Occipital lobe (tissue), 1 donor: ENCODE measurements at regions not wholly inside any gene's neighbourhood (a gene's known extent, or its start where the extent isn't known, plus 50 kb on each side); places are given as distances from the start of the nearest gene placed in this dataset.
"Not testable (repeated sequence)": the region's sequence is repeated elsewhere in the genome, so short reads cannot be mapped to it uniquely, and the experiment has no call there.

Source experiments
- DNase-seq: peaks from one replicate; lab custom pipeline; 2025; lab: John Stamatoyannopoulos, UW

GRCh38 chr6:91242614-91242949 lies 655.7 kb upstream of the MAP3K7 start:
- DNase-seq, result no peak

- no peak for DNase-seq
These were observed 655.2 kb upstream of the MAP3K7 start for GRCh38 chr6:91241946-91242613.

GRCh38 chr6:91240878-91241603 lies 654.2 kb upstream of the MAP3K7 start:
- no peak for DNase-seq

GRCh38 chr6:91221072-91221720 lies 634.3 kb upstream of the MAP3K7 start:
- DNase-seq, result no peak

- DNase-seq, result no peak
These were observed 626.5 kb upstream of the MAP3K7 start for GRCh38 chr6:91213229-91213901.

- DNase-seq, result no peak
These were observed 611.9 kb upstream of the MAP3K7 start for GRCh38 chr6:91198588-91199255.

GRCh38 chr6:91196729-91197128 lies 609.9 kb upstream of the MAP3K7 start:
- DNase-seq, result no peak

- DNase-seq, result no peak
These were observed 606.6 kb upstream of the MAP3K7 start for GRCh38 chr6:91193446-91193845.

GRCh38 chr6:91190041-91190440 lies 603.2 kb upstream of the MAP3K7 start:
- DNase-seq, result not testable (repeated sequence)

GRCh38 chr6:91185072-91185471 lies 598.2 kb upstream of the MAP3K7 start:
- no peak for DNase-seq

GRCh38 chr6:91181416-91181815 lies 594.5 kb upstream of the MAP3K7 start:
- no peak for DNase-seq

GRCh38 chr6:91173651-91174050 lies 586.8 kb upstream of the MAP3K7 start:
- no peak for DNase-seq

GRCh38 chr6:91173186-91173585 lies 586.3 kb upstream of the MAP3K7 start:
- no peak for DNase-seq

GRCh38 chr6:91171754-91172462 lies 585.0 kb upstream of the MAP3K7 start:
- no peak for DNase-seq

GRCh38 chr6:91167846-91168245 lies 581.0 kb upstream of the MAP3K7 start:
- DNase-seq, result no peak

GRCh38 chr6:91166271-91167046 lies 579.6 kb upstream of the MAP3K7 start:
- no peak for DNase-seq

GRCh38 chr6:91164105-91164504 lies 577.2 kb upstream of the MAP3K7 start:
- no peak for DNase-seq

GRCh38 chr6:91161246-91161645 lies 574.4 kb upstream of the MAP3K7 start:
- no peak for DNase-seq

- DNase-seq, result no peak
These were observed 568.4 kb upstream of the MAP3K7 start for GRCh38 chr6:91155129-91155785.

- DNase-seq, result no peak
These were observed 566.0 kb upstream of the MAP3K7 start for GRCh38 chr6:91152824-91153223.
